Smooth muscle cell (in vitro differentiated cells): ENCODE measurements at regions not wholly inside any gene's neighbourhood (a gene's known extent, or its start where the extent isn't known, plus 50 kb on each side); places are given as distances from the start of the nearest gene placed in this dataset.

Experiments
- DNase-seq: peaks from one replicate; lab custom pipeline; 2025; ENCODE audit not compliant: unreplicated experiment; lab: John Stamatoyannopoulos, UW
- H2AFZ ChIP-seq: fragments of 200-600 bp; sonication (generic); 2 replicates; pipeline ENCODE4 v1.6.0; 2016; ENCODE audit warnings: antibody characterized with exemption, low read depth, mild to moderate bottlenecking
- H3F3A ChIP-seq: fragments of 200-600 bp; sonication (generic); 2 replicates; pipeline ENCODE4 v1.6.0; 2017; ENCODE audit warnings: antibody characterized with exemption, low read depth
- H3K27ac ChIP-seq: fragments of 200-600 bp; sonication (generic); 2 replicates; pipeline ENCODE4 v1.5.1; 2016; ENCODE audit warnings: low read depth, mild to moderate bottlenecking
- H3K27me3 ChIP-seq: fragments of 200-600 bp; sonication (generic); 2 replicates; pipeline ENCODE4 v1.6.1; 2016; ENCODE audit warnings: low read depth, mild to moderate bottlenecking
- H3K36me3 ChIP-seq: fragments of 200-600 bp; sonication (generic); 2 replicates; pipeline ENCODE4 v1.5.1; 2016; ENCODE audit warnings: low read depth
- H3K4me1 ChIP-seq: fragments of 200-600 bp; sonication (generic); 2 replicates; pipeline ENCODE4 v1.5.1; 2016; ENCODE audit warnings: low read depth
- H3K4me2 ChIP-seq: fragments of 200-600 bp; sonication (generic); 2 replicates; pipeline ENCODE4 v1.6.0; 2016; ENCODE audit warnings: mild to moderate bottlenecking
- H3K4me3 ChIP-seq: fragments of 200-600 bp; sonication (generic); 2 replicates; pipeline ENCODE4 v1.5.1; 2016; ENCODE audit warnings: mild to moderate bottlenecking
- H3K79me2 ChIP-seq: fragments of 200-600 bp; sonication (generic); 2 replicates; pipeline ENCODE4 v1.6.0; 2016; ENCODE audit warnings: low read depth, mild to moderate bottlenecking
- H3K9ac ChIP-seq: fragments of 200-600 bp; sonication (generic); 2 replicates; pipeline ENCODE4 v1.6.0; 2016; ENCODE audit warnings: low read depth
- H3K9me3 ChIP-seq: fragments of 200-600 bp; sonication (generic); replicated peaks from 2 replicates; pipeline ENCODE4 v1.5.1; 2016; ENCODE audit warnings: low read depth
- H4K20me1 ChIP-seq: fragments of 200-600 bp; sonication (generic); 2 replicates; pipeline ENCODE4 v1.6.0; 2016; ENCODE audit warnings: low read depth
- WGBS: methylation state at CpG from one replicate; pipeline ENCODE4 v1.1.7; 2016; ENCODE audit warnings: low lambda C conversion rate; 5-methylcytosine and 5-hydroxymethylcytosine counted together
- TF ChIP-seq, protein P1 (sequence below): fragments of 200-600 bp; sonication (generic); IDR thresholded peaks from 2 replicates; pipeline ENCODE4 v1.5.1; 2017; ENCODE audit warnings: borderline replicate concordance, mild to moderate bottlenecking, antibody characterized with exemption; ENCODE audit not compliant: insufficient read depth, poor library complexity, severe bottlenecking

DNA sequence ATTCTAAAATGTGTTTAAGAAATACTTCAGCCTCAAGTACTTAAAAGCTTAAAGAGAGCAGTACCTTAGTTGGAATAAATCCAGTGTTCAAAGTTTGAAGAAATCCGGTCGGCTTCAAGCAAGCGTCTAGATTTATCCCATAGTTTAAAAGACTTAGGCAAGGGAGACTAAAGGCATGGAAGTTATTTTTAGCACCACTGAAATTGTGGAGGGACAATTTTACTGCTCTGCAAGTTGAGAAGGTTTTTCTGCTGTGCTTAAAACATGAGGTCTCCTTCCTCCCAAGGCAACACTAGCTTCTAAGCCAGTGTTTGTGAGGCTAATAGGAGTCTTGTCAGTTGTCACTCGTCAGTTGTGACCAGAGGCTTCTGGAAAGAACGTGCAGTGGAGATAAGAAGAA is 183.5 kb downstream of the MSL3 start:
- DNase-seq, result no peak
- Histone ChIP-seq H3K27ac (peak overlapping the region; percentile 35), H3K9me3 (no peaks in the 10 kb centered on the region), H3K9ac (no peak overlapping the region), H4K20me1 (no peaks in the 10 kb centered on the region), H3K27me3 (no peaks in the 10 kb centered on the region), H3K79me2 (no peaks in the 10 kb centered on the region), H3K4me2 (peak overlapping the region; percentile 59), H2AFZ (peak overlapping the region; percentile 72), H3K4me3 (no peak overlapping the region), H3F3A (peaks cover 6% of the 10 kb centered on the region), H3K36me3 (no peaks in the 10 kb centered on the region), H3K4me1 (no peaks in the 10 kb centered on the region)
- TF ChIP-seq, protein P1, sequence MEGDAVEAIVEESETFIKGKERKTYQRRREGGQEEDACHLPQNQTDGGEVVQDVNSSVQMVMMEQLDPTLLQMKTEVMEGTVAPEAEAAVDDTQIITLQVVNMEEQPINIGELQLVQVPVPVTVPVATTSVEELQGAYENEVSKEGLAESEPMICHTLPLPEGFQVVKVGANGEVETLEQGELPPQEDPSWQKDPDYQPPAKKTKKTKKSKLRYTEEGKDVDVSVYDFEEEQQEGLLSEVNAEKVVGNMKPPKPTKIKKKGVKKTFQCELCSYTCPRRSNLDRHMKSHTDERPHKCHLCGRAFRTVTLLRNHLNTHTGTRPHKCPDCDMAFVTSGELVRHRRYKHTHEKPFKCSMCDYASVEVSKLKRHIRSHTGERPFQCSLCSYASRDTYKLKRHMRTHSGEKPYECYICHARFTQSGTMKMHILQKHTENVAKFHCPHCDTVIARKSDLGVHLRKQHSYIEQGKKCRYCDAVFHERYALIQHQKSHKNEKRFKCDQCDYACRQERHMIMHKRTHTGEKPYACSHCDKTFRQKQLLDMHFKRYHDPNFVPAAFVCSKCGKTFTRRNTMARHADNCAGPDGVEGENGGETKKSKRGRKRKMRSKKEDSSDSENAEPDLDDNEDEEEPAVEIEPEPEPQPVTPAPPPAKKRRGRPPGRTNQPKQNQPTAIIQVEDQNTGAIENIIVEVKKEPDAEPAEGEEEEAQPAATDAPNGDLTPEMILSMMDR, result no peak
- 33% methylated on average over 5 of the region's 5 CpGs for WGBS

DNA sequence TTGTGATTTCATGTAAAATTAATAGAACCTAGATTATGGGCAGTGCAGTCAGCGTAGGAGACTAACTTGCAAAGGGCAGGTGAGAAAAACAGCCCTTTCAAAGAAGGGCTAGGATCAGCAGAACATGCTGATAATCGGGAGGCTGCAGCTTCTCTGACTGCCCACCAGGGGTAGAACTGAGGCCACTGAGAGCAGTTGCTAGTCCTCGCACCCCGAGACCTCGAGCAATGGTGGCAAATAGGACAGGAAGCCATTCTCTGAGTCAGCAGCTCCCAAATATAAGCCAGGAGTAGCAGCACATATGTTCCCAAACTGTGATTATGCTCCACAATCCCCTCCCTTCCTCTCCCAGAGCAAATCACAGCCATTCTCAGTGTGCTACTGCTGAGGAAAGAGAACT is 186.5 kb downstream of the MSL3 start:
- WGBS, result 51% methylated on average over 5 of the region's 5 CpGs
- no peak for DNase-seq

DNA sequence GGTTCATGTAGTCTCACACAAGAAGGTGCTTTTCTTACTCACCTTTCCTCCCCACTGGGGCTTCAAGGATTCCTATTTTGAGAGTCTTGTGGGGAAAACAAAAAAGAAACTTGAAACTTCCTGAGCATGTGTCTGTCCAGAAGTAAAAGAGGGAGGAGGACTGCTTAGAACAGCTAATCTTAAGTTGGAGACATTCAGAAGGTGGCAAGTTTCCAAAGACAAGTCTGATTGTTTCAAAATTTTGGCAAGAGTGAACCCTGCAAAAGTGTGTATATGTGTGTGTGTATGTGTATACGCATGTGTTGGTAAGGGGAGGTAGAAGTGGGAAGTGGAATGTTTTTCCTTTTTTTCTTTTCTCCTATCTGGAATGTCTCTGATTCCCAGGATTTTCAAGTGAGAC is 189.0 kb upstream of the FRMPD4 start:
- WGBS, result 88% methylated on average over 1 of the region's 1 CpG
- no peaks in the 10 kb centered on the region for H3K36me3 ChIP-seq
- TF ChIP-seq, protein P1, result no peak
- H3K27me3 ChIP-seq, result no peaks in the 10 kb centered on the region
- H2AFZ ChIP-seq, result no peak overlapping the region
- DNase-seq, result no peak
- H3K79me2 ChIP-seq, result no peaks in the 10 kb centered on the region
- H3K9ac ChIP-seq, result no peak overlapping the region
- no peaks in the 10 kb centered on the region for H4K20me1 ChIP-seq
- peaks cover 12% of the 10 kb centered on the region for H3K4me1 ChIP-seq
- no peaks in the 10 kb centered on the region for H3K9me3 ChIP-seq
- H3F3A ChIP-seq, result no peaks in the 10 kb centered on the region
- H3K4me3 ChIP-seq, result no peak overlapping the region
- H3K27ac ChIP-seq, result no peak overlapping the region
- no peak overlapping the region for H3K4me2 ChIP-seq

More for the DNA sequence above, 186.5 kb downstream of the MSL3 start:
- no peak overlapping the region for H3K9ac ChIP-seq
- no peaks in the 10 kb centered on the region for H3K4me1 ChIP-seq
- no peaks in the 10 kb centered on the region for H3K36me3 ChIP-seq
- H3K79me2 ChIP-seq, result no peaks in the 10 kb centered on the region
- H3K4me3 ChIP-seq, result no peak overlapping the region
- H3K9me3 ChIP-seq, result no peaks in the 10 kb centered on the region
- no peak overlapping the region for H3K27ac ChIP-seq
- H3K4me2 ChIP-seq, result no peak overlapping the region
- H2AFZ ChIP-seq, result peak overlapping the region; percentile 24
- H3F3A ChIP-seq, result peaks cover 6% of the 10 kb centered on the region
- no peaks in the 10 kb centered on the region for H4K20me1 ChIP-seq
- no peaks in the 10 kb centered on the region for H3K27me3 ChIP-seq
- TF ChIP-seq, protein P1, result peak; percentile 41

DNA sequence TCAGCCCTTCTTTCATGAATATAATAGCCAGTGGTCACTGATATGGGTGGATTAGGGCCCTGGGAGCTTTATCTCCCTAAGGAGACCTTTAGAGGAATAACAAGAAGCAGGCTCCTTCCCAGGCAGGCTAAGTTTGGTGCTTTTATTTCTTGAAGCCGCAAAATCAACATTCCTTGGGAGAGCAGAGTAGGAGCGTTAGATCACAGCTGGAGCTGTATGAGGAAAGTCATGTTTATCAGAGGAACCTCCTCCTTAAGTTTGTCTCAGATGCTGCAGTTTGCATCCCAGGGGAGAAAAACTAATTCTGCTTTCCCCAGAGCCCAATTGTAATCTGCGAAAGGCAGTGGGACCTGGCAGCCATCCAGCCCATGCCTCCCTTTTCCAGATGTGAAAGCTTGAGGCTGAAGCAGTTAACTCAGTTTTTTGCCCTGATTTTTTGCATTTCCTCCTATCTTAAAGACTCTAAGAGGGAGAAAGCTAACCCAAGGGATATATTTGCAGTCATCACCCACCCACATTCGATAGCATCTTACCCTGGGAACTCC is 186.0 kb upstream of the FRMPD4 start:
- TF ChIP-seq, protein P1, result no peak
- no peaks in the 10 kb centered on the region for H3K27me3 ChIP-seq
- H3K9me3 ChIP-seq, result no peaks in the 10 kb centered on the region
- H3K9ac ChIP-seq, result peak overlapping the region; percentile 34
- H3K27ac ChIP-seq, result peak overlapping the region; percentile 87
- no peak for DNase-seq
- H4K20me1 ChIP-seq, result no peaks in the 10 kb centered on the region
- H3K4me1 ChIP-seq, result peaks cover 15% of the 10 kb centered on the region
- no peaks in the 10 kb centered on the region for H3K36me3 ChIP-seq
- no peak overlapping the region for H2AFZ ChIP-seq
- H3F3A ChIP-seq, result no peaks in the 10 kb centered on the region
- 52% methylated on average over 4 of the region's 4 CpGs for WGBS
- peak overlapping the region; percentile 16 for H3K4me2 ChIP-seq
- H3K79me2 ChIP-seq, result no peaks in the 10 kb centered on the region
- H3K4me3 ChIP-seq, result no peak overlapping the region
